Calu3 (cell line): ENCODE measurements at regions not wholly inside any gene's neighbourhood (a gene's known extent, or its start where the extent isn't known, plus 50 kb on each side); places are given as distances from the start of the nearest gene placed in this dataset.

Experiments
- BruUV-seq: library from RNA; stranded (reverse); fragments of 400-500 nt; replicated peaks from 2 replicates; lab custom pipeline; 2021; lab: Mats Ljungman, UMichigan
- CTCF ChIA-PET: fragments of 300-600 bp; sonication (Branson Sonifier 250); formaldehyde crosslinking; loops from one replicate; lab custom pipeline; 2022; ENCODE audit warnings: antibody characterized with exemption; lab: Charles Lee
- DNase-seq: peaks from one replicate; pipeline ENCODE4 v3.0.0; 2022
- H3K27ac Mint-ChIP-seq: one replicate; pipeline ENCODE4 v1.8.0; 2022; ENCODE audit warnings: mixed read lengths; ENCODE audit not compliant: unreplicated experiment
- H3K27me3 Mint-ChIP-seq: one replicate; pipeline ENCODE4 v1.8.0; 2022; ENCODE audit warnings: mixed read lengths; ENCODE audit not compliant: unreplicated experiment
- H3K36me3 Mint-ChIP-seq: one replicate; pipeline ENCODE4 v1.8.0; 2022; ENCODE audit warnings: mild to moderate bottlenecking, moderate library complexity, mixed read lengths; ENCODE audit not compliant: insufficient read depth, unreplicated experiment
- H3K4me1 Mint-ChIP-seq: one replicate; pipeline ENCODE4 v1.8.0; 2022; ENCODE audit warnings: mild to moderate bottlenecking, low read depth, mixed read lengths; ENCODE audit not compliant: unreplicated experiment
- H3K4me3 Mint-ChIP-seq: one replicate; pipeline ENCODE4 v1.8.0; 2022; ENCODE audit warnings: mild to moderate bottlenecking, low read depth, moderate library complexity, mixed read lengths; ENCODE audit not compliant: unreplicated experiment
- H3K9me3 Mint-ChIP-seq: one replicate; pipeline ENCODE4 v1.8.0; 2022; ENCODE audit warnings: low read depth, mixed read lengths; ENCODE audit not compliant: unreplicated experiment
- CTCF ChIP-seq: fragments of 200-600 bp; IDR thresholded peaks from one replicate; pipeline ENCODE4 v1.8.0; 2022; ENCODE audit warnings: antibody characterized with exemption; ENCODE audit not compliant: unreplicated experiment
- intact Hi-C: fragments of 100-400 bp; cut with micrococcal nuclease; formaldehyde crosslinking; loops from one replicate; pipeline ENCODE4 v1.10.0; 2022; ENCODE audit not compliant: unreplicated experiment

GRCh38 chr6:140041571-140042332 lies 667.3 kb upstream of the CITED2 start:
- no peak overlapping the region for H3K4me3 Mint-ChIP-seq
- no peak overlapping the region for H3K27ac Mint-ChIP-seq
- no peaks in the 10 kb centered on the region for H3K9me3 Mint-ChIP-seq
- no peak for TF ChIP-seq CTCF
- peaks cover 15% of the 10 kb centered on the region for H3K4me1 Mint-ChIP-seq
- CTCF ChIA-PET: no interaction called here
- intact Hi-C loops: no loop called here
- no TSS peak for BruUV-seq
- no peaks in the 10 kb centered on the region for H3K27me3 Mint-ChIP-seq
- DNase-seq: no peak
- H3K36me3 Mint-ChIP-seq: no peaks in the 10 kb centered on the region

DNA sequence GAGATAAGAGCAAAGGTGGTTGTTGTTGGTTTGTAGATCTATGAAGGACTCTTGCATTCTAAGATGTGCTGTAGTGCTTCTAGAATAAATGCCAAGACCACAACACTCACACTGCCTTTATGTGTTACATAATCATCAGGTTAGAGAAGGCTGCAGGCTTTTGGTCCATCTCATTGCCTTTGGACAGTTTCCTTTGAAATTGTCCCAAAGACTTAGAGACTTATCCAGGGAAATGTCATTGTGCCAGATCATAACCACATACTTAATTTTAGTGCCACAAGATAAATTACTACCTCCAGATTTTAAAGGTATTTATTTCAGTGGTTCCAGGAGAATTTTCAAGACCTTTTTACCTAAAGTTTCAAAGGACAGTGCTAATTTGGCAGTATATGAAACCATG lies 666.6 kb upstream of the CITED2 start:
- H3K4me3 Mint-ChIP-seq: no peak overlapping the region
- H3K9me3 Mint-ChIP-seq: no peaks in the 10 kb centered on the region
- peaks cover 15% of the 10 kb centered on the region for H3K4me1 Mint-ChIP-seq
- DNase-seq: no peak
- H3K27me3 Mint-ChIP-seq: no peaks in the 10 kb centered on the region
- no peaks in the 10 kb centered on the region for H3K36me3 Mint-ChIP-seq
- intact Hi-C loops: no loop called here
- no peak for TF ChIP-seq CTCF
- CTCF ChIA-PET: no interaction called here
- BruUV-seq: no TSS peak
- no peak overlapping the region for H3K27ac Mint-ChIP-seq

- no TSS peak for BruUV-seq
- intact Hi-C loops: no loop called here
- CTCF ChIA-PET: no interaction called here
- Mint-ChIP-seq H3K9me3 (no peaks in the 10 kb centered on the region), H3K27ac (no peak overlapping the region), H3K27me3 (no peaks in the 10 kb centered on the region), H3K4me1 (peaks cover 13% of the 10 kb centered on the region), H3K36me3 (no peaks in the 10 kb centered on the region), H3K4me3 (no peak overlapping the region)
- no peak for TF ChIP-seq CTCF
- DNase-seq: no peak
Observed at GRCh38 chr6:140040396-140040795, 665.9 kb upstream of the CITED2 start.

DNA sequence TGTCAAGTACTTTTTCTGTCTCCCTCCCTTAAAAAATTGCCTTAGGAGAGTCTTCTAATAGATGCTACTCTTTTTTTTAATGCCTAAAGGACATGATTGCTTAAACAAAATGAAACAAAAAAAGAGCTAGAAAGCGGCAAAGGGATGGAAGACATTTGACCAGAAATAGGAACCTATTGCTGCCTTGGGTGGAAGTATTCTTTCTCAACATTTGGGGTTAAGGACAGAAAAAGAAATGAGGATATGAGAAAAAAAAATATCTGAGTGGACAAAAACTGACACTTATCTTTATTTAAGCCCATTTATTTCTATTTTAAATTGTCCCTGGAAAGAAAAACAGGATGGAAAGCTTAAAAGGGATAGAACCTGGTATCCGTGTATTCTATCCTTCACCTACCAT lies 664.9 kb upstream of the CITED2 start:
- Mint-ChIP-seq H3K9me3 (no peaks in the 10 kb centered on the region), H3K36me3 (no peaks in the 10 kb centered on the region), H3K27me3 (no peaks in the 10 kb centered on the region), H3K4me3 (no peak overlapping the region), H3K27ac (no peak overlapping the region), H3K4me1 (peaks cover 8% of the 10 kb centered on the region)
- DNase-seq: no peak
- no peak for TF ChIP-seq CTCF
- BruUV-seq: no TSS peak
- intact Hi-C loops: no loop called here
- CTCF ChIA-PET: no interaction called here
